WTC11 (cell line): ENCODE measurements at regions not wholly inside any gene's neighbourhood (a gene's known extent, or its start where the extent isn't known, plus 50 kb on each side); places are given as distances from the start of the nearest gene placed in this dataset.

Experiments used
- ATAC-seq: fragments of 200-7000 bp; cut with Tn5 transposase; 2 replicates; pipeline ENCODE4 v1.10.0; 2021; ENCODE audit warnings: mild to moderate bottlenecking, moderate library complexity
- CTCF ChIA-PET: fragments of 300-600 bp; sonication (Branson Sonifier 250); formaldehyde crosslinking; loops from one replicate; lab custom pipeline; 2021; ENCODE audit warnings: antibody characterized with exemption; lab: Charles Lee
- POLR2A ChIA-PET: fragments of 350-600 bp; sonication (Branson Sonifier 250); formaldehyde crosslinking; loops from one replicate; lab custom pipeline; 2021; ENCODE audit warnings: antibody characterized with exemption; lab: Charles Lee
- DNase-seq: peaks from one replicate; pipeline ENCODE4 v3.0.0; 2021; ENCODE audit warnings: low spot score
- H3K27ac Mint-ChIP-seq: 2 replicates; pipeline ENCODE4 v1.8.0; 2021; ENCODE audit warnings: mixed read lengths
- H3K27me3 Mint-ChIP-seq: 2 replicates; pipeline ENCODE4 v1.8.0; 2021; ENCODE audit warnings: low read depth, mild to moderate bottlenecking, moderate library complexity, mixed read lengths
- H3K36me3 Mint-ChIP-seq: 2 replicates; pipeline ENCODE4 v1.8.0; 2021; ENCODE audit warnings: mixed read lengths
- H3K4me1 Mint-ChIP-seq: 2 replicates; pipeline ENCODE4 v1.8.0; 2022; ENCODE audit warnings: mixed read lengths
- H3K4me3 Mint-ChIP-seq: 2 replicates; pipeline ENCODE4 v1.8.0; 2021; ENCODE audit warnings: mild to moderate bottlenecking, moderate library complexity, mixed read lengths
- H3K9me3 Mint-ChIP-seq: 2 replicates; pipeline ENCODE4 v1.8.0; 2021; ENCODE audit warnings: mixed read lengths
- AR ChIP-seq: fragments of 250-450 bp; sonication (Bioruptor Pico); IDR thresholded peaks from 2 replicates; pipeline ENCODE4 v1.9.0; 2021; ENCODE audit warnings: mild to moderate bottlenecking
- ARID4B ChIP-seq: sonication (generic); formaldehyde crosslinking; IDR thresholded peaks from 2 replicates; pipeline ENCODE4 v1.8.0; 2023; ENCODE audit warnings: missing genetic modification reagents, mild to moderate bottlenecking, borderline replicate concordance
- CREM ChIP-seq: sonication (generic); formaldehyde crosslinking; IDR thresholded peaks from 2 replicates; pipeline ENCODE4 v1.8.1; 2022; ENCODE audit warnings: mild to moderate bottlenecking, missing genetic modification reagents, moderate library complexity
- E2F5 ChIP-seq: sonication (generic); formaldehyde crosslinking; IDR thresholded peaks from 2 replicates; pipeline ENCODE4 v1.8.1; 2022; ENCODE audit warnings: mild to moderate bottlenecking, moderate library complexity, missing genetic modification reagents
- EMX1 ChIP-seq: fragments of 250-450 bp; sonication (Bioruptor Pico); IDR thresholded peaks from 2 replicates; pipeline ENCODE4 v1.8.0; 2021; ENCODE audit warnings: mild to moderate bottlenecking
- MLX ChIP-seq: sonication (generic); formaldehyde crosslinking; IDR thresholded peaks from 2 replicates; pipeline ENCODE4 v1.8.1; 2023; ENCODE audit warnings: mild to moderate bottlenecking, missing genetic modification reagents, moderate library complexity
- MXD4 ChIP-seq: fragments of 250-450 bp; sonication (Bioruptor Pico); IDR thresholded peaks from 2 replicates; pipeline ENCODE4 v1.8.0; 2021; ENCODE audit warnings: mild to moderate bottlenecking, moderate library complexity, borderline replicate concordance
- NFE2L1 ChIP-seq: sonication (generic); formaldehyde crosslinking; IDR thresholded peaks from 2 replicates; pipeline ENCODE4 v1.8.1; 2023; ENCODE audit warnings: missing genetic modification reagents
- NR2C2 ChIP-seq: sonication (generic); formaldehyde crosslinking; IDR thresholded peaks from 2 replicates; pipeline ENCODE4 v1.8.0; 2022; ENCODE audit warnings: mild to moderate bottlenecking, missing genetic modification reagents
- PRDM15 ChIP-seq: sonication (generic); formaldehyde crosslinking; IDR thresholded peaks from 2 replicates; pipeline ENCODE4 v1.8.0; 2022; ENCODE audit warnings: missing genetic modification reagents
- SOX15 ChIP-seq: fragments of 250-450 bp; sonication (Bioruptor Pico); IDR thresholded peaks from 2 replicates; pipeline ENCODE4 v1.9.0; 2021; ENCODE audit warnings: mild to moderate bottlenecking
- TCF7 ChIP-seq: sonication (generic); formaldehyde crosslinking; IDR thresholded peaks from 2 replicates; pipeline ENCODE4 v1.8.0; 2022; ENCODE audit warnings: mild to moderate bottlenecking, low read depth, missing genetic modification reagents, moderate library complexity
- TEAD1 ChIP-seq: sonication (generic); formaldehyde crosslinking; IDR thresholded peaks from 2 replicates; pipeline ENCODE4 v1.8.0; 2022; ENCODE audit warnings: mild to moderate bottlenecking, missing genetic modification reagents
- TP53 ChIP-seq: sonication (generic); formaldehyde crosslinking; IDR thresholded peaks from 2 replicates; pipeline ENCODE4 v1.8.1; 2023; ENCODE audit warnings: mild to moderate bottlenecking, missing genetic modification reagents
- USF1 ChIP-seq: sonication (generic); formaldehyde crosslinking; IDR thresholded peaks from 2 replicates; pipeline ENCODE4 v1.8.0; 2022; ENCODE audit warnings: mild to moderate bottlenecking, missing genetic modification reagents
- USF2 ChIP-seq: sonication (generic); formaldehyde crosslinking; IDR thresholded peaks from 2 replicates; pipeline ENCODE4 v1.8.1; 2023; ENCODE audit warnings: mild to moderate bottlenecking, missing genetic modification reagents, moderate library complexity
- ZMAT4 ChIP-seq: fragments of 250-450 bp; sonication (Bioruptor Pico); IDR thresholded peaks from 2 replicates; pipeline ENCODE4 v1.9.0; 2021; ENCODE audit warnings: mild to moderate bottlenecking
- ZNF138 ChIP-seq: sonication (generic); formaldehyde crosslinking; conservative IDR thresholded peaks from 2 replicates; pipeline ENCODE4 v1.8.1; 2022; ENCODE audit warnings: mild to moderate bottlenecking, moderate library complexity, missing genetic modification reagents
- ZNF263 ChIP-seq: sonication (generic); formaldehyde crosslinking; IDR thresholded peaks from 2 replicates; pipeline ENCODE4 v1.8.1; 2022; ENCODE audit warnings: low read depth, mild to moderate bottlenecking, moderate library complexity, missing genetic modification reagents

GRCh38 chr7:84384417-84384816, 189.8 kb upstream of the SEMA3A start:
- POLR2A ChIA-PET = no interaction called here
- ATAC-seq = no peak
- 0 out of 2 replicates have a peak, but pooled peaks cover 3% of the 10 kb centered on the region for H3K9me3 Mint-ChIP-seq
- TF ChIP-seq ZNF138 (CRISPR knock-in tag) = no peak
- no peak for TF ChIP-seq ZMAT4 (CRISPR knock-in tag)
- TF ChIP-seq ARID4B (CRISPR knock-in tag) = no peak
- no peak for TF ChIP-seq ZNF263 (CRISPR knock-in tag)
- no peak for TF ChIP-seq EMX1
- TF ChIP-seq CREM (CRISPR knock-in tag) = no peak
- TF ChIP-seq MLX (CRISPR knock-in tag) = no peak
- TF ChIP-seq USF1 (CRISPR knock-in tag) = no peak
- TF ChIP-seq PRDM15 = no peak
- no peak for TF ChIP-seq MXD4 (CRISPR knock-in tag)
- no peak for TF ChIP-seq TCF7 (CRISPR knock-in tag)
- TF ChIP-seq TP53 (CRISPR knock-in tag) = no peak
- TF ChIP-seq, all 79 proteins: peak for 0
- H3K27ac Mint-ChIP-seq = no peak overlapping the region
- no peaks in the 10 kb centered on the region for H3K4me1 Mint-ChIP-seq
- no peaks in the 10 kb centered on the region for H3K36me3 Mint-ChIP-seq
- no peak overlapping the region for H3K4me3 Mint-ChIP-seq
- no peak for DNase-seq
- CTCF ChIA-PET = no interaction called here
- H3K27me3 Mint-ChIP-seq = no peaks in the 10 kb centered on the region

- DNase-seq = no peak
- Mint-ChIP-seq H3K4me3 (no peak overlapping the region), H3K27me3 (no peaks in the 10 kb centered on the region), H3K27ac (no peak overlapping the region), H3K4me1 (no peaks in the 10 kb centered on the region), H3K36me3 (no peaks in the 10 kb centered on the region), H3K9me3 (peaks cover 7% of the 10 kb centered on the region; the same call in 1 of the 2 replicates)
- ChIA-PET POLR2A (no interaction called here), CTCF (no interaction called here)
- TF ChIP-seq TP53 (CRISPR knock-in tag) = no peak
- TF ChIP-seq E2F5 (CRISPR knock-in tag) = no peak
- TF ChIP-seq NR2C2 (CRISPR knock-in tag) = no peak
- no peak for TF ChIP-seq TEAD1 (CRISPR knock-in tag)
- TF ChIP-seq AR = no peak
- no peak for TF ChIP-seq EMX1
- no peak for TF ChIP-seq NFE2L1 (CRISPR knock-in tag)
- TF ChIP-seq SOX15 (CRISPR knock-in tag) = no peak
- TF ChIP-seq USF2 = no peak
- ATAC-seq = no peak
These were observed 184.9 kb upstream of the SEMA3A start for GRCh38 chr7:84379446-84379845.
